Midbrain (tissue), 1 donor: ENCODE measurements at regions not wholly inside any gene's neighbourhood (a gene's known extent, or its start where the extent isn't known, plus 50 kb on each side); places are given as distances from the start of the nearest gene placed in this dataset.
"Not testable (repeated sequence)": the region's sequence is repeated elsewhere in the genome, so short reads cannot be mapped to it uniquely, and the experiment has no call there.

Source experiments
- DNase-seq: peaks from one replicate; lab custom pipeline; 2025; lab: John Stamatoyannopoulos, UW

DNA sequence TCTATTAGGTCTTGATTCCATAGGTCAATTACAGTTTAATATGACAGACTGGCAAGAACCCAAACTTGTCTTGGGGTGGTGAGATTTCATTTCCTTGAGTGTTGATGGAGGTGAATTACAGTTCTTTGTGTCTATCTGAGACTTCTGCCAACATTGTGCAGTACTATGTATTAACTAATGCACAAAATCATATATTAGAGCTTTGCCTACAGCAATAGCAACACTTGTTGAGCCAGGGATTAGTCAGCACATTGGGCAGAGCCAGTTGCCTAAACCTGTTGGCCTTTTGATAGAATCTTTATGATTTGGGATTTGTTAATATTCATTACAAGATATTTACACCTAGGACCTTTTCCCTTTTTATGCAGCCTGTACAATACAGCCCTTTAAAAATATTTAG, 135.3 kb upstream of the CENPW start:
- DNase-seq = no peak

DNA sequence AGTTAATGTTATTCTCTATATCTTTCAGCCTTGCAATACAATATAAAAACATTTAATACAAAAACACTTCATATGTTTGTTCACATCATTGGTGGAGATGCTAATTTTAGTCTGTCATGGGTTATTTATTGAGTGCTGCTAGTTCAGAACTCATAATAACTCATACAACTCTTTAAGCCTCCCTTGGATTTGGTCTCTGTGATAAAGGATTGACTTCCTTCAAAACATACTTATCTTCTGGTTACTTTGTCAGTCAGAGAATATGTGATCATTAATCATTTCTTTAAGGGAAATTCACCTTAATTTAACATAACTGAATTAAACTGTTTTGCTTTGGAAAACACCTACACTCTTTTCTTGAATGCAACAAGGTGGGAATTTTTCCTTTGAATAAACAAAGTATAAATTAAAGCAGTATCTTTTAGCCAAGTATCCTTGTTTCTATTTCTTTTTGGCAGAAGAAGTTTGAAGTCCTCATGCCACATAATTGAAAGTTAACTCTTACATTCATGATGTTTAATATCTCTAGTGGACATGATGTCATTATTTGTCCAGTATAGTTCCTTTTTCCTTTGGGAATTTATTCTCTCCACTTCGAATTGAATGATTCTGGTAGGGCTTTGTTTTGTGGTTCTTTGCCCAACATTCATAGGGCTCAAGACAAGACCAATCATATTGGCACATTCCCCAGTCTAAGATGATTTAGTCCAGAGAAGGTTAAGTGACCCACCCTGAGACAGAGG, 133.2 kb upstream of the CENPW start:
- no peak for DNase-seq

DNA sequence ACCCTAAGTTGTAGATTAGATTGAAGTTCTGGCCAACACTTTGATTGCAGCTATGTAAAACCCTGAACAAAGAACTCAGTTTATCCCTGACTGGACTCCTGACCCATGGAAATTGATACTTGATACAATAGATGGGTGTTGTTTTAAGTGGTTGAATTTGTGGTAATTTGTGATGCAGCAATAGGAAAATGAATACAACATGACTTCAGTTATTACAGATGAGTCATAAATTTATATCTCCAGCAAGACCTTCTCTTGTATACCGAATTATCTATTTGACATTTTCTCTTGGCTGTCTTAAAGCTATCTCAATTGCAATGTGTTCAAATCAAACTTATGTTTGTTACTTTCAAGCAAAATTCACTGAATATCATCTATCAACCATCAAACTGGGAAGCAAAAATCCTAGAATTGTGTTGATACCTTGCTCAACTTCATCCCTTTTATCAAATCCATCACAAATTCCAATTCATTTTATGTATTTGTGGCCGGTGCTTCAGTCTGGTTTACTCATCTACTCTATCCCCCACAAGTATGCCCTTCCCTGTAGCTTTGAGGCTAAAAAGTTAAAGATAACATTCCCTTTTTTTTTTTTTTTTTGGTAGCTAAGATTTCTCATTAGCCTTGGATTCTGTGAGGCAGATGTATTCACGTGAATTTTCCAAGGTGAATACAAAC, 129.4 kb upstream of the CENPW start:
- no peak for DNase-seq

DNA sequence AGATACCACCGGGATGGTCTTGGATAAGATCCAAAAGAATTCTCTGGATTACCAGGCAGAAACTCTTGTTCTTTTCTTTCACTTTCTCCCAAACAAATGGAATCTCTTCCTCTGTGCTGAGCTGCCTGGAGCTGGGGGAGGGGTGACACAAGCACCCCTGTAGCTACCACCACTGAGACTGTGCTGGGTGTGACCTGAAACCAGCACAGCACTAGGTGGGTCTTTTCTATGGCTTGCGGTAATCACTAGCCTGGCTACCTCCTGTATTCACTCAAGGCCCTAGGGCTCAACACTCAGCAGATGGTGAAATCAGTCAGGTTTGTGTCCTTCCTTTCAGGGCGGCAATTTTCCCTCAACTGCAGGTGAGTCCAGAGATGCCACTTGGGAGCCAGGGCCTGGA, 122.4 kb upstream of the CENPW start:
- DNase-seq = no peak

DNA sequence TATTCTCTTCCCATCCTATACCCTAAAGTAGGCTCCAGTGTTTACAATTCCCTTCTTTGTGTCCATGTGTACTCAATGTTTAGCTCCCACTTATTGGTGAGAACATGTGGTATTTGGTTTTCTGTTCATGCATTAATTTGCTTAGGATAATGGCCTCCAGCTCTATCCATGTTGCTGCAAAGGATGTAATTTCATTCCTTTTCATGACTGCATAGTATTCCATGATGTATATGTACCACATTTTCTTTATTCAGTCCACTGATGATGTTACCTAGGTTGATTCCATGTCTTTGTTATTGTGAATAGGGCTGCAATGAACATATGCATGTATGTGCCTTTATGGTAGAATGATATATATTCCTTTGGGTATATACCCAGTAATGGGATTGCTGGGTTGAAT, 119.0 kb upstream of the CENPW start:
- DNase-seq = not testable (repeated sequence)

DNA sequence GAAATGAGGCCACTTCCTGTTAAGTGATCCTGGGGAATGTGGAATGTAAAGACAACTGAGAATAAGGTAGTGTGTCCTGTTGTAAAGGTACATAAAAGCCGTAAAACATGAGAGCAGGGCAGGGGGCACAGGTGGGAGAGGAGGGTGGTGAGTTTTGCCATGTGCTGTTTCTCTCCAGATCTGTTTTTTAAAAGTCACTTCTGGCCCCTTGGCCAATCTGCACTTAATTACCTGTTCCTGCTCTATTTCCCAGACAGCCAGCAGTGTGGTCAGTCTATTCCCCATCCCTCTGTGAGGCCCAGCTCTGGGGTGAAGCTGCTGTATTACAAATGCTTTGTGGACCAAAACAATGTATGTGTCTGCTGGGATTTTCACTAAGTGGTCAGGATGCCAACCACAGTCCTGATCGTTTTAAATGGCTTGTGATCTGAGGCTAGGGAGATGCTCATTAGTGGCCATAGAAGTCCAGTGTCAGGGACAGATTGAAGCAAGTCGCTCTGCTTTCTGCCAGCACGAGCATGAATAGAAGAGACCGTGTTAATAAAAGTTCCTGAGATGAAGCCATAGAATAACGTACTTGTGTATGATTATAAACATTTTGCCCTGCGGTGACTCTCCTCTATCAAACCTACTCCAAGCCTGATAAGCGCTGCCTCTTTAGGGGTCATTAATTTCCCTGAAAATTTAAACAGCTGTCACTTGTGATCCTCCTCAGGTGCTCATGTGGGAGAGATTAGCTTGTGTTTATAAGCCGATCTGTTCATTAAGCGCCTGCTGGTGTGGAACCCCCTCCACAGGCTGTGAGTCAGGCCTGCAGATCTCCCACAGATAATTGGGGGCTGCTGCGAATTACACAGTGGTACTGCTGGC, 111.8 kb upstream of the CENPW start:
- no peak for DNase-seq

DNA sequence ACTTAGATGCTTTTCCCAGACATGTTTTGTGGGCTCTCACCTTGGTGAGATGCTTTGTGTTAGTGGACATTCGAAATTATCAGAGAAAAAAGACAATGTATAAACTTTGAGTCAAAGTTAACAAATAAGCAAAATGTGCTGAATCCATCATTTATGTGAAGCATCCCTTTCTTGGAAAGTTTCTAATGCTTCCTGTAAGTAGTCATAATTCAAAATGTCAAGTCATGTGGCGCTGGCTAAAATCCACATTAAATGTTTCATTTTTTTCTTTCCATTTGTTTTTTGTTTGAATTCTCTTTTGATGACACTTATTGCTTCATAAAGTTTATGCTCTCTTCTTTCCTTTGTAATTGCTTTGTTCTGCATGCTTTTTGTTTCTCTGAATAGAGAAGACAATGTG, 107.2 kb upstream of the CENPW start:
- no peak for DNase-seq

DNA sequence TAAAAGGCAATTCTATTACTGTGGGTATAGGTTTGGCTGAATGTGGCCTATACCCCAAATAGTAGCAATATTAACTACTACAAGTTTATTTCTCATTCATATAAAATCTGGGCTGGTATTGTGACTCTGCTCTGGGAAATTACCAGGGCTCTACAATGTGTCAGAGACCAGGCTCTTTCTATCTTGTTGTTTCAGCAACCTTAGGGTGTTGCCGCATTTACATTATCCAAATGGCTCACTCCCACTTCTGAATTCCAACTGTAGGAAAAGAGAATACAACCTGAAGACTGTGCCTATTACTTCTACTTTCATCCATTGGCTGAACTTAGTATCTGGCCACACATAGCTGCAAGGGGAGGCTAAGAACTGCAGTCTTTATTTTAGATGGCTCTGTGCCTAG, 106.7 kb upstream of the CENPW start:
- no peak for DNase-seq

DNA sequence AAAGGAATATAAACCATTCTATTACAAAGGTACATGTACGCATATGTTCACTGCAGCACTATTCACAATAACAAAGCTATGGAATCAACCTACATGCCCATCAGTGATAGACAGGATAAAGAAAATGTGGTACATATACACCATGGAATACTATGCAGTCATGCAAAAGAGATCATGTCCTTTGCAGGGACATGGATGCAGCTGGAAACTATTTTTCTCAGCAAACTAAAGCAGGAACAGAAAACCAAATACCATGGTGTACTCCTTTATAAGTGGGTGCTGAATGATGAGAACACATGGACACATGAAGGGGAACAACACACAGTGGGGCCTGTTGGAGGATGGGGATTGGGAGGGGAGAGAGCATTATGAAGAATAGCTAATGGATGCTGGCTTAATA, 104.6 kb upstream of the CENPW start:
- DNase-seq = no peak

DNA sequence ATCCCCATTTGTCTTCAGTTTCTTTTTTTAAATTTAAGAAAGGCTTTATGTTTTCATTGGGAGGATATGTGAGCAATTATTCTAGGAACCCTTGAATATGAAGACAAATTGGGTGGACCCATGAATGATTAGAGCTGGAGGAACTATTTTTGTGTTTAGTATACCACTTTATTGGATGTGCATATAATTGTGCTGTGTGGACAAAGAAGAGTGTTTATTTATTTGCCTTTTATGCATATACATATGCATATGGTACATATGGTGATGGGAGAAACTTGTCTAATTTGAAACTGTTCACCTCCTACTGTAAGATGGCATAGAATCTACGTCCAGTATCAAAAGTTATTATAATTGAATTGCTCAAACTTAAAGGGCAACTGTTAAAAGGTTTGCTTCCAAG, 94.8 kb upstream of the CENPW start:
- DNase-seq = no peak

DNA sequence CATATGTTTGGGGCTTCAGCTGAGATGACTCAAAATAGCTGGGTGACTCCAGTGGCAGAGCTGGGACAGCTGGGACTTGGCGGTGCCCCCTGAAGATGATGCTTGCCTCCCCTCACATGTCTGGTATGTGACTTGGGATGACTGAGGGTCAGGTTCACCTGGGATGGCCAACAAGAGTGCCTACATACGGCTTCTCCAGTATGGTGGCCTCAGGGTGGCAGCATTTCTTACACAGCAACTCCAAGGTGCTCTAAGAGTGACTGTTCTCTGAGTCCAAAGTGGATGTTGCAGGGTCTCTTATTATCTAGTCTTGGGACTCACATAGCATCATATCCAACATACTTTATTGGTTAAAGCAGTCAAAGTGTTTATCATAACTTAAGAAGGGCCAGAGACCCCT, 87.8 kb upstream of the CENPW start:
- no peak for DNase-seq

DNA sequence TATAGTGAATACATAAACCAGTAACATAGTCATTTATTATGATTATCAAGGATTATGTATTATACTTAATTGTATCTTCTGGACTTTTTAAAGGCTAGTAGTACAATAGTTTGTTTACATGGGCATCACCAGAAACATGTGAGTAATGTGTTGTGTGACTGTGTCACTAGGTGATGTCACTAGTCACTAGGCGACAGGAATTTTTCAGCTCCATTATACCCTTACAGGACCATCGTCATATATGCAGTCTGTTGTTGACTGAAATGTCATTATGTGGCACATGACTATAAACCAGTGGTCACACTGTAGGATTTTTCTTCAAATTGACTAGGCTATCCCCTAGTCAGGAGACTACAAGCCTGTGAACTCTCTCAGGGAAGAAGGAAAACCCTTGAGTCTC, 86.5 kb upstream of the CENPW start:
- DNase-seq = no peak

DNA sequence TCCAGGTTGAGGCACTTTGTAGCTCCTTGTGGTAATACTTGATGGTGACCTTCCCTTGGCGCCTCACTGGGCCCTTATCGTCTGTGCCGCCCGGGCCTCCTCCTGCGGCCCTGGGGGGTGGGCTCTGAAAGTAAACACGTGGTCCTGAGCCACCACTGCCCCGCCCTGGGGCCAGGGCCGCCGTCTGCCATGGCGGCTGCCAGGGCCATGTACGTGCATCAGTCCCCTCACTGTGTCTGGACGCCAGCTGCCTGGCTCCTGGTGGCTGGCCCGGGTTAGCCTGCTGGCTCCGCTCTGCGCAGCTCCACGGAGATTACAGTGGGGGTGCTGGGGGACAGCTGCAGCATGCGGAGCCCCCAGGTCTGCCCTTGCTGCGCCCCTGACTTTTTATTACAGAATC, 81.8 kb upstream of the CENPW start:
- DNase-seq = no peak

DNA sequence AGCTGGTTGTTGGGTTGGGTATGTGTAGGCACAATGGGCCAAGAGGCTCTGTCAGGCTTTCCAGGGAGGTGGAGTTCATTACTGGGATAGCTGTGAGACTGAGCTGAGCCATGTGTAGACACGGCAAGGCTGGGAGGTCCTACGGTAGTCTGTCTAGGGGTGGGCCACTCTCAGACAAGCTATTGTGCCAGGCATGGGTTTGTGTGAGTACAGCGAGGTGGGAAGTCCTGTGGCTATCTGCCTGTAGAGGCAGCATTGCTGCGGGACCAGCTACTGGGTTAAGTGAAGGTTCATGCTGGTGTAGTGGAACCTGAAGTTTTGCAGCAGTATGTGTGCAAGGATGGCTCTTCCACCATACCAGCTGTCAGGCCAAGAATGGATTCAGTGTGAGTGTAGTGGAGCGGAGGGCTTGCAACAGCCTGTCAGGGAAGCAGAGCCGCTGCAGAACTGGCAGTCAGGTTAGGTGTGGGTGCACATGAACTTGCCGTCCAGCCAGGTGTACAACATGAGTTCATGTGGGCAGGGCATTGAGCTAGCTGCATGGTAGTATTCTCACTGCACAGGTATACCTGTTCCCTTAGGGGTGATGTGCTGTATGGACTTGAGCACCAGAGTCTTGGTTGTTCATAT, 78.0 kb upstream of the CENPW start:
- DNase-seq = no peak

DNA sequence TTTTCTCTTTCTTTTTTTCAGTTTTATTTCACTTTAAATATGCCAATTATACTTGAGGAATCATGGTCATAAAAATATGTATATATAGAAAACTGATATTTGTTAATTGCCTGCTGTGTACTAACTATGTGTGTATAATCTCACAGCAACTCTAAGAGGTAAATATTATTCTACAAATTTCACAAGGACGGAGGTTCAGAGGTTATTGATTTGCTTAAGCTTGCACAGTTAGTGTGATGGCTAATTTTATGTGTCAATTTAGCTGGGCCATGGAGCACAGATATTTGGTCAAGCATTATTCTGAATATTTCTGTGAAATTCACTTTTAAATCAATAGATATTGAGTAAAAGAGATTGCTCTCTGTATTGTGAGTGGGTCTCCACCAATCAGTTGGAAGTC, 75.7 kb upstream of the CENPW start:
- no peak for DNase-seq

DNA sequence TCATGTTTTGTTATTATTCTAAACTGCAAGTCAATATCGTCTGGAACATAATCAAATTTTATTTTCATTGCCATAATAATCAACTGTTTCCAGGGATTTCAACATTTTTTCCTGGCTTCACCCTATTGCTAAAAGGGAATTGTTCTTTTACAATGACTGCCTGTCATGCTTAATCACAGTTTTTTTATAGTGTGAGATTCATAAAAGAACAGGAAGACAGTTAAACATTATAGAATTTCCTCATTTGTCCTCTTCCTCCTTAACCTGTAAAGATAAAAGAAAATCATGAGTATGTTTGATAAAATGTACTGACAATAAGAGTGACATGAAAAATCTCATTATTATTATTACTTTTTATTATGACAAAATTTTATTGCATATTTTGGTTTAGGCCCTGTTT, 73.3 kb upstream of the CENPW start:
- DNase-seq = no peak

DNA sequence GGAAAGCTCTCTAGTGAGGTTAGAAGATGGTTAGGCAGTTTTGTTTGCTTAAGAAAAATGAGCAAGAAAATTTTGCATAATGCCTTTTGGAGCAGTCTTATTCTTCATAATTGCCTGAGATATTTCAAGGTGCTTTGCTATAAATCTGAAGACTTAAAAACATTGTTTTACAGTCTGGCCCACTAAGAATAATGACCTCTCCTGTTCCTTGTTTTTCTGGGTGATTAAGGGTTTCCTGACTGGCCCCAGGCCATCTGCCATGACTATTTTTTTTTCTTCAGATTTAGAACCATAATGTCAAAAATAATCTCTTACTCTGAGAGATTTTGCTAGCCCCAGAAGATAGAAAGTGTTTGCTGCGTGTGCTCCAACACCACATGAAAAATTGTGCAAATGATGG, 72.3 kb upstream of the CENPW start:
- no peak for DNase-seq

DNA sequence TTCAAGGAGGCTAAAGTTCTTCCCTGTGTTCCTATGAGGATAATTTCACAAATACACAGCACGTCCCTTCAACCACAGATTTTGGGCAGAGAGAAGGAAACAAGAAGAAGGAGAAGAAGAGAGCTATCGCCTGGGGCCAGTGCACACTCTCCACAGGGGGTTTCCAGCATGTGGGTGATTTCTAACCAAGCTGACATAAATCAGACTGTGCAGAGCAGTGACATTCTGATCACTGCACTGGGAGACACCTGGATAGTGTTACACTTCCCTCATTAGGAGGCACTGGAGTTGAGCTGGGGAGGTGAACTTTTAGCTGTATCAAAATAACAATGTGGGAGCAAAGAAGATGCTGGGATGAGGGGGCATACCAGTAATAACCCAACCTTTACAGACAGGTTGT, 71.8 kb upstream of the CENPW start:
- DNase-seq = no peak

DNA sequence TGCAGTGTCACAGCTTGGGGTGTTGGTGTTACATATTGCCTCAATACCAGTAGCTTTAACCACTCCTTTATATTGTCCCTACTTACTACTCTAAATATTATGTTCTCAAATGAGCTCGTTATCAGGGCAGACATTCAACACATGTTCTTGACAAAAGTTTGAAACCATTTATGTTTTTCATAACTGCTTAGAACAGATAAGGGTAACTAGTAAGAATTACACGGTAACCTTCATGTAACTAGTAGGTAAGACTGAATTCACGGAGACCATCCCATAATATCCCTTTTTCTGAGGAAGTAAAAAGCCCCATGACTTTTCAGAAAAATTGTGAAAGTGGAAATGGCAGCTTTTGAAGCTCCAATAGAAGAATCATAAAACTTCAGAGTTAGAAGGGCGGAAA, 59.6 kb upstream of the CENPW start:
- no peak for DNase-seq

DNA sequence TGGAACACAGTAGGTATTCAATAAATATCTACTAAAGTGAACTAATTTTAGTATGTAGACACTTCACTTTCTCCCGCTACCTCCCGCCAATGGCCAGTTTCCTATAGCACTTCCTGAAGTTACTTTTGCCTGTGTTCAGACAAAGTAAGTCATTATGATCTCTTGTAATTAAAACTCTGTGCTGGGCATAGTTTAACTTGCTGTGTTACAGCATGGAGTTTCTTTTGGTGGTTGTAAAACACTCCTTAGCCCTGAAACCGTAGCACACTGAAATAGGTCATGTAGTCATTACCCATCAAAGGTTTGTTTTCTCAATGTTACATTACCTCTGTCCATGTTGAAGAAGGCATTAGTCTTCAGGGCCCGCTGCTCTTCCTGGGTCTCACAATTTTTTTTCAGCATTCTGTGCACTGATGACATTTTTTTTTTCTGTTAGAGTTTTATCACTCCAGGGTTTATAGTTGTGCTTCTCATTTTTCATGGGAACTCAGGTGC, 54.0 kb upstream of the CENPW start:
- DNase-seq = no peak
